Keratinocyte (primary cell): ENCODE measurements at regions not wholly inside any gene's neighbourhood (a gene's known extent, or its start where the extent isn't known, plus 50 kb on each side); places are given as distances from the start of the nearest gene placed in this dataset.

Source experiments
- CTCF ChIP-seq, 3 experiments: IDR thresholded peaks in 1 of 3; conservative IDR thresholded peaks in 1 of 3; optimal IDR thresholded peaks in 1 of 3; 2 replicates in 2 of 3; 3 replicates in 1 of 3; pipeline versions ENCODE3 to v1.5.1; 2011; ENCODE audit warnings: low read length in 3 of 3, mild to moderate bottlenecking in 3 of 3, moderate library complexity in 2 of 3, control low read depth in 1 of 3, inconsistent platforms in 1 of 3; ENCODE audit not compliant: insufficient read depth in 2 of 3; ENCODE audit errors: extremely low read depth in 1 of 3
- EZH2 ChIP-seq: IDR thresholded peaks from one replicate; pipeline ENCODE4 v1.6.1; 2012; ENCODE audit warnings: inconsistent platforms, mild to moderate bottlenecking, low read length, moderate library complexity

GRCh38 chr3:147298511-147298982, 107.8 kb downstream of the ZIC4 start:
- TF ChIP-seq CTCF (optimal IDR thresholded peaks at IDR 0.05 in 1 of 3, IDR thresholded peaks at IDR 0.05 in 1 of 3, conservative IDR thresholded peaks at IDR 0.05 in 1 of 3; ENCODE audit: extremely low read depth in 1 of 3, insufficient read depth in 2 of 3, low read length in 3 of 3): no peak
- no peak for TF ChIP-seq EZH2
